ENCODE measurements at regions not wholly inside any gene's neighbourhood (a gene's known extent, or its start where the extent isn't known, plus 50 kb on each side); places are given as distances from the start of the nearest gene placed in this dataset.

DNA sequence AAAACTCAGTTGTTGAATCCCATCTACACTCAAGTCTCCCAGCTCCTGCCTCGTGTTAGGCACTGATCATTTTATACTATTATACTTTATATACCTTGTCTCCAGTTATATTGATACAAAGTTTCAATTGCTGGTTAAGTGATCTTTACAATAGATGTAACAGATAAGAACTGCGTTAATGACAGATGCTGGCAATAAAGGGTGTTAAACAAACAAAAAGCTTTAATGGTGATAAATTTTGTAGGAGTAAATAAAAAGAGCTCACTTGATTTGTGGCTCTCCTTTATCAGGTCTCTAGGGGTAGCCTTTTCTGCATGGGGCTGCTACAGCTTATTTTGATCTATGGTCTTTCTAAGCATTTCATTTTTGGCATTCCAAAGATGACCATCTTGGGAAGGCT, 106.9 kb upstream of the GAREM1 start:
- 58% methylated on average over 2 of the region's 2 CpGs for WGBS (ENCODE audit: low lambda C conversion rate, missing lambda C conversion rate)
- Histone ChIP-seq H3K36me3 (replicated peaks; ENCODE audit: insufficient read depth, low read depth) (no peaks in the 10 kb centered on the region), H4K20me1 (ENCODE audit: insufficient read depth, poor library complexity, severe bottlenecking) (no peaks in the 10 kb centered on the region), H2AFZ (no peak overlapping the region), H3K9me2 (replicated peaks; ENCODE audit: insufficient read depth) (no peaks in the 10 kb centered on the region), H3K79me2 (no peaks in the 10 kb centered on the region), H3K4me2 (no peak overlapping the region), H3K9me3 (ENCODE audit: low read depth) (no peaks in the 10 kb centered on the region), H3K27ac (no peak overlapping the region), H3K4me3 (no peak overlapping the region), H3K27me3 (no peaks in the 10 kb centered on the region), H3K4me1 (ENCODE audit: insufficient read depth) (no peaks in the 10 kb centered on the region)
- DNase-seq (ENCODE audit: low spot score), result no peak
- no peak for TF ChIP-seq EZH2 (IDR thresholded peaks at IDR 0.05; ENCODE audit: borderline replicate concordance)
- no peak for TF ChIP-seq CTCF (IDR thresholded peaks at IDR 0.05; ENCODE audit: poor library complexity)
- TF ChIP-seq EZH2phosphoT487 (IDR thresholded peaks at IDR 0.05; ENCODE audit: low read depth, severe bottlenecking, unreplicated experiment), result no peak

DNA sequence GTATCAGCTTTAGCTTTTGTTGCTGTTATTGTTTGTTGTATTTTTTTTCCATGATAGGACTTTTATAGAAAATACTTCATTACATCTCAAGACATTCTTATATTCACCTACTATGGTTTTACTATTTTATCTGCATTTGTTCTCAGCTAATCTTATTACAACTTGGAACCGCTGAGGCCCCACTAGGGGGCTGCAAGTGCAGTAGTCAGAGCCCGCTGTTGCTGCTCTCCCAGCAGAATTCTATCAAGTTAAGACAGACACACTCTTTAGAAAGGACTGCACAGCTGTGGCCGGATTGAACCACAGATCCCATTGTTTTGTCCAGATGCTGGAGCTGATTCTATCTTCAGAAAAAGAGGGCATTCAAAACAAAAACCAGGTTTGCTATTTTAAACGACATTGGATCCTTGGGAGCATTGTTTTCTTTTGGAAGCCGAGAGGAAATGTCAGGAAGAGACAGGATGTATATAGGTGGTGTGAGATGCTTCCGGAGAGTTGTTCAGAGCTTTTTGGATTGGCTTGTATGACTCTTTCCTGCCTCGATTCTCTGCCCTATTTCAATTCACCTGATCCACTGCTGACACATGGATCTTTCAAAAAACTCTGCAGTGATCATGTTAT, 105.7 kb upstream of the GAREM1 start:
- Histone ChIP-seq H3K4me3 (no peak overlapping the region), H3K9me3 (ENCODE audit: low read depth) (no peaks in the 10 kb centered on the region), H3K4me2 (peak overlapping the region; percentile 29), H3K79me2 (no peaks in the 10 kb centered on the region), H3K27ac (no peak overlapping the region), H3K4me1 (ENCODE audit: insufficient read depth) (no peaks in the 10 kb centered on the region), H3K27me3 (no peaks in the 10 kb centered on the region), H2AFZ (no peak overlapping the region), H3K9me2 (replicated peaks; ENCODE audit: insufficient read depth) (no peaks in the 10 kb centered on the region), H3K36me3 (replicated peaks; ENCODE audit: insufficient read depth, low read depth) (no peaks in the 10 kb centered on the region), H4K20me1 (ENCODE audit: insufficient read depth, poor library complexity, severe bottlenecking) (no peaks in the 10 kb centered on the region)
- TF ChIP-seq EZH2 (IDR thresholded peaks at IDR 0.05; ENCODE audit: borderline replicate concordance) (no peak), CTCF (IDR thresholded peaks at IDR 0.05; ENCODE audit: poor library complexity) (peak; percentile 51), EZH2phosphoT487 (IDR thresholded peaks at IDR 0.05; ENCODE audit: low read depth, severe bottlenecking, unreplicated experiment) (no peak)
- DNase-seq (ENCODE audit: low spot score), result peak; percentile 60
- WGBS (ENCODE audit: low lambda C conversion rate, missing lambda C conversion rate), result 32% methylated on average over 7 of the region's 7 CpGs

DNA sequence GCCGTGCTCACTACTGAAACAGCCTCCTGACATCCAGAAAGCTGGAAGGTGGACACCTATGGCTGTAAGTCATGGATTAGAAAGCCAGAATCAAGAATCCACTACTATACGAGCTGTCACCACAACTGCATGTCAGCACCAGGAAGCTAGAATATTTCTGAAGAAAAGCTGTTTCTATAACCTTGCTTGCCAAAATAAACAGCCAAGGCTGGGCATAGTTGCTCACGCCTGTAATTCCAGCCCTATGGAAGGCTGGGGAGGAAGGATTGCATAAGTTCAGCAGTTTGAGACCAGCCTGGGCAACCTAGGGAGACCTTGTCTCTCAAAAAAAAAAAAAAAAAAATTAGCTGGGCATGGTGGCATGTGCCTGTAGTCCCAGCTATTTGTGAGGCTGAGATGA, 96.3 kb upstream of the GAREM1 start:
- no peak overlapping the region for H3K4me3 ChIP-seq
- H3K9me2 ChIP-seq (replicated peaks; ENCODE audit: insufficient read depth), result no peaks in the 10 kb centered on the region
- no peaks in the 10 kb centered on the region for H3K79me2 ChIP-seq
- H3K9me3 ChIP-seq (ENCODE audit: low read depth), result no peaks in the 10 kb centered on the region
- no peak overlapping the region for H3K4me2 ChIP-seq
- 89% methylated on average over 3 of the region's 3 CpGs for WGBS (ENCODE audit: low lambda C conversion rate, missing lambda C conversion rate)
- DNase-seq (ENCODE audit: low spot score), result no peak
- H3K27ac ChIP-seq, result no peak overlapping the region
- no peaks in the 10 kb centered on the region for H4K20me1 ChIP-seq (ENCODE audit: insufficient read depth, poor library complexity, severe bottlenecking)
- H3K36me3 ChIP-seq (replicated peaks; ENCODE audit: insufficient read depth, low read depth), result no peaks in the 10 kb centered on the region
- no peaks in the 10 kb centered on the region for H3K4me1 ChIP-seq (ENCODE audit: insufficient read depth)
- no peak overlapping the region for H2AFZ ChIP-seq
- TF ChIP-seq EZH2 (IDR thresholded peaks at IDR 0.05; ENCODE audit: borderline replicate concordance) (no peak), CTCF (IDR thresholded peaks at IDR 0.05; ENCODE audit: poor library complexity) (no peak), EZH2phosphoT487 (IDR thresholded peaks at IDR 0.05; ENCODE audit: low read depth, severe bottlenecking, unreplicated experiment) (no peak)
- no peaks in the 10 kb centered on the region for H3K27me3 ChIP-seq
